ENCODE measurements at regions not wholly inside any gene's neighbourhood (a gene's known extent, or its start where the extent isn't known, plus 50 kb on each side); places are given as distances from the start of the nearest gene placed in this dataset.
"Not testable (repeated sequence)": the region's sequence is repeated elsewhere in the genome, so short reads cannot be mapped to it uniquely, and the experiment has no call there.

GRCh38 chr16:52742052-52742451, 195.1 kb upstream of the TOX3 start:
- H3K4me2 ChIP-seq = no peak overlapping the region
- no peaks in the 10 kb centered on the region for H4K20me1 ChIP-seq
- TF ChIP-seq Cebpa-rat (IDR thresholded peaks at IDR 0.05) = no peak
- H3K27ac ChIP-seq = no peak overlapping the region
- no peaks in the 10 kb centered on the region for H3K36me3 ChIP-seq
- H3K9me3 ChIP-seq = no peaks in the 10 kb centered on the region
- no peaks in the 10 kb centered on the region for H3K27me3 ChIP-seq
- no peak overlapping the region for H3K4me3 ChIP-seq
- no peak overlapping the region for H3K9ac ChIP-seq
- no peaks in the 10 kb centered on the region for H3K4me1 ChIP-seq

GRCh38 chr16:52741351-52741750, 194.4 kb upstream of the TOX3 start:
- no peak overlapping the region for H3K4me2 ChIP-seq
- H3K4me3 ChIP-seq = no peak overlapping the region
- H3K4me1 ChIP-seq = no peaks in the 10 kb centered on the region
- TF ChIP-seq Cebpa-rat (IDR thresholded peaks at IDR 0.05) = no peak
- H4K20me1 ChIP-seq = no peaks in the 10 kb centered on the region
- H3K9ac ChIP-seq = no peak overlapping the region
- H3K9me3 ChIP-seq = no peaks in the 10 kb centered on the region
- no peak overlapping the region for H3K27ac ChIP-seq
- no peaks in the 10 kb centered on the region for H3K27me3 ChIP-seq
- no peaks in the 10 kb centered on the region for H3K36me3 ChIP-seq

- Histone ChIP-seq H3K27ac (no peak overlapping the region), H3K4me1 (no peaks in the 10 kb centered on the region), H3K9ac (no peak overlapping the region), H3K27me3 (no peaks in the 10 kb centered on the region), H3K4me3 (no peak overlapping the region), H4K20me1 (no peaks in the 10 kb centered on the region), H3K4me2 (no peak overlapping the region), H3K9me3 (no peaks in the 10 kb centered on the region), H3K36me3 (no peaks in the 10 kb centered on the region)
- TF ChIP-seq Cebpa-rat (IDR thresholded peaks at IDR 0.05) = no peak
These were observed 193.8 kb upstream of the TOX3 start for GRCh38 chr16:52740766-52741165.

- no peaks in the 10 kb centered on the region for H3K9me3 ChIP-seq
- no peaks in the 10 kb centered on the region for H3K27me3 ChIP-seq
- H3K36me3 ChIP-seq = no peaks in the 10 kb centered on the region
- no peak overlapping the region for H3K9ac ChIP-seq
- no peak for TF ChIP-seq Cebpa-rat (IDR thresholded peaks at IDR 0.05)
- H3K27ac ChIP-seq = no peak overlapping the region
- H4K20me1 ChIP-seq = no peaks in the 10 kb centered on the region
- no peak overlapping the region for H3K4me2 ChIP-seq
- no peak overlapping the region for H3K4me3 ChIP-seq
- no peaks in the 10 kb centered on the region for H3K4me1 ChIP-seq
These were observed 193.4 kb upstream of the TOX3 start for GRCh38 chr16:52740333-52740732.

- H3K9ac ChIP-seq, H4K20me1 ChIP-seq, H3K4me3 ChIP-seq, H3K27ac ChIP-seq, H3K4me1 ChIP-seq, H3K27me3 ChIP-seq, H3K9me3 ChIP-seq, H3K4me2 ChIP-seq, H3K36me3 ChIP-seq: not testable (repeated sequence)
These were observed 192.0 kb upstream of the TOX3 start for GRCh38 chr16:52738992-52739391.

- no peak overlapping the region for H3K27ac ChIP-seq
- H3K9me3 ChIP-seq = peaks cover 18% of the 10 kb centered on the region
- no peak for TF ChIP-seq Cebpa-rat (IDR thresholded peaks at IDR 0.05)
- H4K20me1 ChIP-seq = no peaks in the 10 kb centered on the region
- no peaks in the 10 kb centered on the region for H3K27me3 ChIP-seq
- H3K9ac ChIP-seq = no peak overlapping the region
- H3K4me2 ChIP-seq = no peak overlapping the region
- no peak overlapping the region for H3K4me3 ChIP-seq
- H3K4me1 ChIP-seq = no peaks in the 10 kb centered on the region
- H3K36me3 ChIP-seq = no peaks in the 10 kb centered on the region
These were observed 184.4 kb upstream of the TOX3 start for GRCh38 chr16:52731219-52731875.

- Histone ChIP-seq H3K27me3 (no peaks in the 10 kb centered on the region), H3K36me3 (no peaks in the 10 kb centered on the region), H3K4me3 (no peak overlapping the region), H3K4me1 (no peaks in the 10 kb centered on the region), H3K4me2 (no peak overlapping the region), H3K27ac (no peak overlapping the region), H3K9me3 (peaks cover 18% of the 10 kb centered on the region), H4K20me1 (no peaks in the 10 kb centered on the region), H3K9ac (no peak overlapping the region)
- TF ChIP-seq Cebpa-rat (IDR thresholded peaks at IDR 0.05) = no peak
These were observed 182.8 kb upstream of the TOX3 start for GRCh38 chr16:52729731-52730130.

- Histone ChIP-seq H3K4me1 (no peaks in the 10 kb centered on the region), H3K36me3 (no peaks in the 10 kb centered on the region), H3K9ac (no peak overlapping the region), H4K20me1 (no peaks in the 10 kb centered on the region), H3K27ac (no peak overlapping the region), H3K4me3 (no peak overlapping the region), H3K9me3 (peaks cover 18% of the 10 kb centered on the region), H3K4me2 (no peak overlapping the region), H3K27me3 (no peaks in the 10 kb centered on the region)
- no peak for TF ChIP-seq Cebpa-rat (IDR thresholded peaks at IDR 0.05)
These were observed 180.9 kb upstream of the TOX3 start for GRCh38 chr16:52727849-52728248.

GRCh38 chr16:52727441-52727840, 180.5 kb upstream of the TOX3 start:
- TF ChIP-seq Cebpa-rat (IDR thresholded peaks at IDR 0.05) = no peak
- Histone ChIP-seq H3K27me3 (no peaks in the 10 kb centered on the region), H3K9me3 (peaks cover 18% of the 10 kb centered on the region), H3K9ac (no peak overlapping the region), H3K36me3 (no peaks in the 10 kb centered on the region), H4K20me1 (no peaks in the 10 kb centered on the region), H3K4me2 (no peak overlapping the region), H3K4me3 (no peak overlapping the region), H3K27ac (no peak overlapping the region), H3K4me1 (no peaks in the 10 kb centered on the region)

- Histone ChIP-seq H3K4me1 (no peaks in the 10 kb centered on the region), H3K27me3 (no peaks in the 10 kb centered on the region), H3K4me2 (no peak overlapping the region), H4K20me1 (no peaks in the 10 kb centered on the region), H3K9me3 (no peaks in the 10 kb centered on the region; the same call in 1 of the 2 replicates), H3K36me3 (no peaks in the 10 kb centered on the region), H3K9ac (no peak overlapping the region), H3K4me3 (no peak overlapping the region), H3K27ac (no peak overlapping the region)
- TF ChIP-seq Cebpa-rat (IDR thresholded peaks at IDR 0.05) = no peak
These were observed 178.5 kb upstream of the TOX3 start for GRCh38 chr16:52725461-52725860.

GRCh38 chr16:52725043-52725442, 178.1 kb upstream of the TOX3 start:
- TF ChIP-seq Cebpa-rat (IDR thresholded peaks at IDR 0.05) = no peak
- Histone ChIP-seq H3K36me3 (no peaks in the 10 kb centered on the region), H3K27ac (no peak overlapping the region), H3K4me1 (no peaks in the 10 kb centered on the region), H3K4me2 (no peak overlapping the region), H4K20me1 (no peaks in the 10 kb centered on the region), H3K9ac (no peak overlapping the region), H3K27me3 (no peaks in the 10 kb centered on the region), H3K4me3 (no peak overlapping the region), H3K9me3 (no peaks in the 10 kb centered on the region; the same call in 1 of the 2 replicates)
